ENCODE measurements at regions not wholly inside any gene's neighbourhood (a gene's known extent, or its start where the extent isn't known, plus 50 kb on each side); places are given as distances from the start of the nearest gene placed in this dataset.
A peak's percentile ranks its signal among the peaks of the same experiment; 100 is the strongest.

DNA sequence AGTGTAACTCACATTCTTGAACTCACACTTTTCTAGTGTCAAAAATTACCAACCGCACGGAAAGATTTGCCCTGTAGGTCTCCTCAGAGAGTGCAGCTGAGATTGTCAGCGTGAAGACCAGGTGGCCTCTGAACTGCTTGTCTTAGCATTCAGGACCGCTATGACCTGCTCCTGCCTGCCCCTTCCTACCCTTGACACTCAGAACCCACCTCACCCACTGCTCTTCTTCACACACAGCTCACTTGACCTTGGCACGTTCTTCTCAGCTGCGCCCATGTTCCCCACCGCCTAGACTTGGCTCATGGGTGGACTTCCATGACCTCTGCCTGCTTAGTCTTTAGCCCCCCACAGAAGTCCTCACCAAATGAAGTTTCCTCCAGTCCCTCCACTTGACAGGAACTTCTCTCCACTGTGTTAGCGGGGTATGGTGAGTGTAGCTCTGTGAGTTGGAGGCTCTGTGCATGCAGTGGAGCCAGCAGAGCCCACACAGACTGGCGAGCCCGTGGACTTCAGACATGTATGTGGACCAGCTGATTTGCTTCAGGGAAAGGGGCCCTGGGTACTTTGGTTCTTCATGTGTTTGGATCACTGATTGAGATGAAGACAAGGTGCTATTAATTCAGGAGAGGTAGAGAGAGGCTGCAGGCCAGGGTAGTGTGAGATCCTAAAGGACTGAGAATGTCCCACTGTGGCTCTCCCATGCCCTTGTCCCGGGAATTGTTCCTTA lies 221.3 kb downstream of the OPA1 start:
- TF ChIP-seq POLR2A (IDR thresholded peaks at IDR 0.05): no peak
- TF ChIP-seq, protein P1, sequence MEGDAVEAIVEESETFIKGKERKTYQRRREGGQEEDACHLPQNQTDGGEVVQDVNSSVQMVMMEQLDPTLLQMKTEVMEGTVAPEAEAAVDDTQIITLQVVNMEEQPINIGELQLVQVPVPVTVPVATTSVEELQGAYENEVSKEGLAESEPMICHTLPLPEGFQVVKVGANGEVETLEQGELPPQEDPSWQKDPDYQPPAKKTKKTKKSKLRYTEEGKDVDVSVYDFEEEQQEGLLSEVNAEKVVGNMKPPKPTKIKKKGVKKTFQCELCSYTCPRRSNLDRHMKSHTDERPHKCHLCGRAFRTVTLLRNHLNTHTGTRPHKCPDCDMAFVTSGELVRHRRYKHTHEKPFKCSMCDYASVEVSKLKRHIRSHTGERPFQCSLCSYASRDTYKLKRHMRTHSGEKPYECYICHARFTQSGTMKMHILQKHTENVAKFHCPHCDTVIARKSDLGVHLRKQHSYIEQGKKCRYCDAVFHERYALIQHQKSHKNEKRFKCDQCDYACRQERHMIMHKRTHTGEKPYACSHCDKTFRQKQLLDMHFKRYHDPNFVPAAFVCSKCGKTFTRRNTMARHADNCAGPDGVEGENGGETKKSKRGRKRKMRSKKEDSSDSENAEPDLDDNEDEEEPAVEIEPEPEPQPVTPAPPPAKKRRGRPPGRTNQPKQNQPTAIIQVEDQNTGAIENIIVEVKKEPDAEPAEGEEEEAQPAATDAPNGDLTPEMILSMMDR (IDR thresholded peaks at IDR 0.05): no peak
- no peak overlapping the region for H3K4me3 ChIP-seq
- H3K27ac ChIP-seq: peak overlapping the region in 3 of 4 donors; percentile 8 to 33 (median 18)
- WGBS, 2 donors: 68 to 78% methylated on average over 11 of the region's 11 CpGs
- no peaks in the 10 kb centered on the region for H3K9me3 ChIP-seq
- ATAC-seq (no peak), DNase-seq (no peak)
- H3K4me1 ChIP-seq: peaks cover 49% of the 10 kb centered on the region
- no peaks in the 10 kb centered on the region for H3K27me3 ChIP-seq
- no peaks in the 10 kb centered on the region for H3K36me3 ChIP-seq (replicated peaks in 1 of 2; ENCODE audit: insufficient read depth in 1 of 2, low read depth in 2 of 2)
- intact Hi-C loops (cut with DNase I): no loop called here

DNA sequence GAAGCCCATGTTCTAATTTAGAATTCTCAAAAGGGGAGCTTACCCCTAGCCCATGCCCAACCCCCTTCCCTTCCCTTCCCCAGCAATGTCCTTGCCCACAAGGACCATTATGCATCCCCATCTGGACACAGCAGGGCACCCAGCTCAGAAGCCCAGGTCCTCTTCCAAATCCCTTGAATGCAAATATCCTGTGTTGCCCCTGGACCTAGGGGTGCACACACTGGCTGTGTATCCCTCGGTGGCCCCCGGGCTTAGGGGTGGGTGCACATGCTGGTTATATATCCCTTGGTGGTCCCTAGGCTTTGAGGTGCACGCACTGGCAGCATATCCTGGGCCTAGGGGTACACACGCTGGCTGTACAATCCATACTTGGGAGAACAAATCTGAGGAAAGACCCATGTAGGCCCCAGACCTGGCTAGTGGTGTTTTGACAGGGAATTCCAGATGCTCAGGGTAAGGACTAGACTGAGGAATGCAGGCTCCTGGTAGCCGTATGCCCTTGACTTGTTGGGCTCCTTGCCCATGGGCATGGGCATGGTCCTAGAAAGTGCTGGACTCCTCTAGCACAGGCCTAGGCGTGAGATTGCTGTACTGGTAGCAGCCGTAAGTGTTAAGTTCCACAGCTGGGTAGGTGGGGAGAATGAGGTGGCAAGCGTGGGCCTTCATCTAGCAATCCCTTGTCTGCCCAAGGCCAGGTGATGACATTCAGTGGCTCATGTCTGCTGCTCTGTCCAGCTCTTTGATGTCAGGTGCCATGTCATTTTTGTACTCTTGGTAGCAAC lies 222.4 kb downstream of the OPA1 start:
- Histone ChIP-seq H3K4me3 (no peak overlapping the region), H3K4me1 (peaks cover 49% of the 10 kb centered on the region), H3K27ac (peak overlapping the region in 2 of 4 donors; percentile 75 to 91), H3K27me3 (no peaks in the 10 kb centered on the region), H3K9me3 (no peaks in the 10 kb centered on the region), H3K36me3 (replicated peaks in 1 of 2; ENCODE audit: insufficient read depth in 1 of 2, low read depth in 2 of 2) (no peaks in the 10 kb centered on the region)
- intact Hi-C loops (cut with DNase I): no loop called here
- DNase-seq (no peak), ATAC-seq (no peak)
- TF ChIP-seq POLR2A (IDR thresholded peaks at IDR 0.05): no peak
- TF ChIP-seq, protein P1 (IDR thresholded peaks at IDR 0.05): no peak
- 78 to 80% methylated on average over 4 to 8 of the region's 8 CpGs for WGBS, 2 donors

DNA sequence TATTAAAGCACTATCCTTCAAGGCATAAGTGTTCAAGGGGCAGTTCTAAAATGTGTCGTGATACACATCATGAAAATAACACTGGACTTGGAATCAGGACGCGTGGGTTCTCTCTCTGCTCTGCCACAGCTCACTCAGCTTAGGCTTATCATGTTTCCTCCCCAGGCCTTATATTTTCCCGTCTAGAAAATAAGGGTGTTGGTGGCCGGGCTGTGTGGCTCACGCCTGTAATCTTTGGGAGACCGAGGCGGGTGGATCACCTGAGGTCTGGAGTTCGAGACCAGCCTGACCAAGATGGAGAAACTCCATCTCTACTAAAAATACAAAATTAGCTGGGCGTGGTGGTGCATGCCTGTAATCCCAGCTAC lies 223.0 kb downstream of the OPA1 start:
- 76 to 88% methylated on average over 10 of the region's 10 CpGs for WGBS, 2 donors
- peaks cover 49% of the 10 kb centered on the region for H3K4me1 ChIP-seq
- peak overlapping the region in 2 of 4 donors; percentile 75 to 91 for H3K27ac ChIP-seq
- H3K9me3 ChIP-seq: no peaks in the 10 kb centered on the region
- no peak for TF ChIP-seq POLR2A (IDR thresholded peaks at IDR 0.05)
- TF ChIP-seq, protein P1 (IDR thresholded peaks at IDR 0.05): no peak
- no peak for ATAC-seq
- DNase-seq: no peak
- intact Hi-C loops (cut with DNase I): no loop called here
- no peaks in the 10 kb centered on the region for H3K27me3 ChIP-seq
- H3K36me3 ChIP-seq (replicated peaks in 1 of 2; ENCODE audit: insufficient read depth in 1 of 2, low read depth in 2 of 2): no peaks in the 10 kb centered on the region
- H3K4me3 ChIP-seq: no peak overlapping the region

DNA sequence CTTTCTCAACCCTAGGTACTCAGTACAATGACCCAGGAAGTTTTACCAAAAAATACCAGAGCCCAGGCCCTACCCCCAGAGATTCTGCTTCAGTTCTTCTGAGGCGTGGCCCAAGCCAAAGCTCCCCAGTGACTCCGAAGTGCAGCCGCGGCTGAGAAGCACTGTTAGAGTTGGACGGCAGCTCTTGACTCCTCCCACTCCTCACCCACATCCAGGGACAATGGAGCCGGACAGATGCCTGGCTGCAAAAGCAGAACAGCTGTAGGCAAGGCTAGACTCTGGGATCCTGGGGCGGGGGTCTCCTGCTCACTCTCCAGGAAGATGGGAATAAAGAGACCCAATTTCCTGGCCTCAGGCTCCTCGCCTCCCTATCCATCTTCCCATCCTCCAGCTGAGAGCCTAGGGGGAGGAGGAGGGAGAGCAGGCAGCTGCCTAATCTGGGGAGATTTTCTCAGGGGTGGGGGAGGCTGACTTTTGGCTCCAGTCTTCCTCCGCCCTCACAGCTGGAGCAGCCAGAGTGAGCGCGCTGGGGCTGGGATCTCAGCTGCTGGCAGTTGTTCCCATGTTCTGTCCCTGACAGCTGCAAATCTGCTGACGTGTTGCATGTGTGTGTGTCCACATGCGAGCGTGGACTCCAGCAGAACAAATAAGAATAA lies 223.8 kb downstream of the OPA1 start:
- peaks cover 49% of the 10 kb centered on the region for H3K4me1 ChIP-seq
- H3K9me3 ChIP-seq: no peaks in the 10 kb centered on the region
- H3K27ac ChIP-seq: peak overlapping the region; percentile 75 to 91 (median 82)
- WGBS, 2 donors: 15 to 24% methylated on average over 13 to 14 of the region's 14 CpGs
- H3K27me3 ChIP-seq: no peaks in the 10 kb centered on the region
- ATAC-seq: peak; percentile 94
- TF ChIP-seq, protein P1 (IDR thresholded peaks at IDR 0.05): peak in 3 of 7 experiments; percentile 19 to 27 (median 20)
- TF ChIP-seq POLR2A (IDR thresholded peaks at IDR 0.05): peak in 2 of 3 donors; percentile 48 to 54
- no peaks in the 10 kb centered on the region for H3K36me3 ChIP-seq (replicated peaks in 1 of 2; ENCODE audit: insufficient read depth in 1 of 2, low read depth in 2 of 2)
- DNase-seq: peak; percentile 93 to 97 (median 96)
- no peak overlapping the region for H3K4me3 ChIP-seq
- intact Hi-C loops (cut with DNase I): no loop called here
